ENCODE measurements at regions not wholly inside any gene's neighbourhood (a gene's known extent, or its start where the extent isn't known, plus 50 kb on each side); places are given as distances from the start of the nearest gene placed in this dataset.
"Not testable (repeated sequence)": the region's sequence is repeated elsewhere in the genome, so short reads cannot be mapped to it uniquely, and the experiment has no call there.

GRCh38 chr18:11458447-11458846, 150.9 kb upstream of the SLC35G4 start:
- Histone ChIP-seq H2AFZ (ENCODE audit: low read depth, low read length) (no peak overlapping the region), H3K4me2 (ENCODE audit: insufficient read depth, low read length) (no peak overlapping the region), H3K9ac (ENCODE audit: insufficient read depth in 1 of 2, low read depth in 2 of 2, low read length in 2 of 2) (no peak overlapping the region), H3K79me2 (ENCODE audit: control insufficient read depth, insufficient read depth, low read length) (no peaks in the 10 kb centered on the region), H3K36me3 (ENCODE audit: control insufficient read depth, insufficient read depth, low read length) (no peaks in the 10 kb centered on the region), H3K4me3 (no peak overlapping the region), H3K9me3 (replicated peaks; ENCODE audit: control insufficient read depth, insufficient read depth, low read depth, low read length) (no peaks in the 10 kb centered on the region), H3K27ac (ENCODE audit: extremely low read depth, low read depth, low read length) (no peak overlapping the region), H3K4me1 (replicated peaks in 1 of 2; ENCODE audit: control insufficient read depth in 2 of 2, insufficient read depth in 2 of 2, low read length in 2 of 2) (no peaks in the 10 kb centered on the region), H3K9me1 (ENCODE audit: control insufficient read depth, insufficient read depth, low read length) (no peaks in the 10 kb centered on the region), H3K27me3 (ENCODE audit: control insufficient read depth in 2 of 2, insufficient read depth in 2 of 2, low read length in 2 of 2) (no peaks in the 10 kb centered on the region; a peak in 1 of 5 replicates), H4K20me1 (replicated peaks; ENCODE audit: control insufficient read depth, insufficient read depth, low read length) (no peaks in the 10 kb centered on the region)
- in situ Hi-C loops (cut with MboI) (no loop called here), intact Hi-C loops (cut with micrococcal nuclease) (no loop called here)
- TF ChIP-seq C11orf30 (IDR thresholded peaks at IDR 0.05; ENCODE audit: low read depth) (peak; percentile 13; the same call in 1 of the 2 replicates), DNMT1 (IDR thresholded peaks at IDR 0.05) (no peak), ZNF316 (IDR thresholded peaks at IDR 0.05) (peak; percentile 56; the same call in 1 of the 2 replicates), PRPF4 (IDR thresholded peaks at IDR 0.05; ENCODE audit: insufficient read depth, low read depth, low read length, poor library complexity, severe bottlenecking) (no peak)
- no TSS peak for BruUV-seq (replicated peaks)
- FAIRE-seq (no peak), ATAC-seq (no peak), DNase-seq (ENCODE audit: extremely low read depth in 1 of 4, low spot score in 3 of 4) (no peak)
- ChIA-PET POLR2A (no interaction called here), CTCF (ENCODE audit: low intra/inter-chr PET ratio) (interaction anchor here (0.6 kb wide), 1 partner anchor 46 kb away, joined by 3 read pairs; no protein-coding TSS in a partner anchor)
- 2% methylated on average over 3 of the region's 3 CpGs for WGBS (ENCODE audit: insufficient coverage, low coverage, missing lambda C conversion rate)

- H2AFZ ChIP-seq (ENCODE audit: low read depth, low read length); H3K4me1 ChIP-seq (replicated peaks in 1 of 2; ENCODE audit: control insufficient read depth in 2 of 2, insufficient read depth in 2 of 2, low read length in 2 of 2); BruUV-seq (replicated peaks); in situ Hi-C loops (cut with MboI); H3K36me3 ChIP-seq (ENCODE audit: control insufficient read depth, insufficient read depth, low read length); CTCF ChIA-PET (ENCODE audit: low intra/inter-chr PET ratio); H3K4me3 ChIP-seq; H3K9me1 ChIP-seq (ENCODE audit: control insufficient read depth, insufficient read depth, low read length); H3K9me3 ChIP-seq (replicated peaks; ENCODE audit: control insufficient read depth, insufficient read depth, low read depth, low read length); H3K4me2 ChIP-seq (ENCODE audit: insufficient read depth, low read length); H4K20me1 ChIP-seq (replicated peaks; ENCODE audit: control insufficient read depth, insufficient read depth, low read length); FAIRE-seq; intact Hi-C loops (cut with micrococcal nuclease); POLR2A ChIA-PET; DNase-seq (ENCODE audit: extremely low read depth in 1 of 4, low spot score in 3 of 4); H3K79me2 ChIP-seq (ENCODE audit: control insufficient read depth, insufficient read depth, low read length); H3K27me3 ChIP-seq (ENCODE audit: control insufficient read depth in 2 of 2, insufficient read depth in 2 of 2, low read length in 2 of 2); H3K27ac ChIP-seq (ENCODE audit: extremely low read depth, low read depth, low read length); ATAC-seq; H3K9ac ChIP-seq (ENCODE audit: insufficient read depth in 1 of 2, low read depth in 2 of 2, low read length in 2 of 2): not testable (repeated sequence)
- WGBS (ENCODE audit: insufficient coverage, low coverage, missing lambda C conversion rate): 0% methylated on average over 3 of the region's 3 CpGs
Observed at GRCh38 chr18:11457853-11458252, 151.5 kb upstream of the SLC35G4 start.

All from K562 (cell line).